HepG2 (cell line): ENCODE measurements at regions not wholly inside any gene's neighbourhood (a gene's known extent, or its start where the extent isn't known, plus 50 kb on each side); places are given as distances from the start of the nearest gene placed in this dataset.

Source experiments
- ATAC-seq: fragments of 200-7000 bp; cut with Tn5 transposase; 3 replicates; pipeline ENCODE4 v1.9.1; 2020; ENCODE audit warnings: mild to moderate bottlenecking, moderate library complexity
- BruUV-seq: library from RNA; stranded (reverse); fragments of 400-500 nt; replicated peaks from 2 replicates; lab custom pipeline; 2021; lab: Mats Ljungman, UMichigan
- CTCF ChIA-PET: fragments of 300-600 bp; formaldehyde crosslinking; extraction: SDS; loops from one replicate; lab custom pipeline; 2021; ENCODE audit warnings: low total read pairs, inconsistent platforms, low intra/inter-chr PET ratio; lab: Yijun Ruan, JAX
- POLR2A ChIA-PET: fragments of 350-600 bp; sonication (Branson Sonifier 250); formaldehyde crosslinking; loops from one replicate; lab custom pipeline; 2020; ENCODE audit warnings: antibody characterized with exemption, inconsistent platforms; lab: Yijun Ruan, JAX
- DNase-seq: peaks from one replicate; pipeline ENCODE4 v3.0.0-alpha.2; 2015; ENCODE audit warnings: low spot score
- FAIRE-seq: peaks from 3 replicates; lab custom pipeline; 2011; peaks lifted over from hg19 to GRCh38; lab: Jason Lieb, UNC
- H2AFZ ChIP-seq: one replicate; pipeline ENCODE4 v1.6.1; 2011; ENCODE audit warnings: low read length, inconsistent platforms
- H3K27ac ChIP-seq: fragments of 300-600 bp; 3 replicates; pipeline ENCODE4 v1.8.0; 2011; ENCODE audit warnings: mixed run types, mild to moderate bottlenecking, mixed read lengths, low read length, inconsistent platforms; ENCODE audit not compliant: insufficient read depth; ENCODE audit errors: extremely low read length
- H3K27me3 ChIP-seq, 2 experiments: fragments of 200-600 bp in 1 of 2; 2 replicates in 1 of 2; 3 replicates in 1 of 2; pipeline versions ENCODE4 v1.6.0 to v1.8.0; 2011; ENCODE audit warnings: low read length in 2 of 2, mild to moderate bottlenecking in 2 of 2, moderate library complexity in 2 of 2, inconsistent platforms in 1 of 2; ENCODE audit not compliant: insufficient read depth in 2 of 2, control insufficient read depth in 1 of 2
- H3K36me3 ChIP-seq, 2 experiments: fragments of 200-600 bp in 1 of 2; replicated peaks in 1 of 2; 2 replicates in 1 of 2; 3 replicates in 1 of 2; pipeline versions ENCODE4 v1.5.1 to v1.8.0; 2011; ENCODE audit warnings: low read length in 2 of 2, inconsistent platforms in 1 of 2; ENCODE audit not compliant: insufficient read depth in 2 of 2, control insufficient read depth in 1 of 2
- H3K4me1 ChIP-seq: 2 replicates; pipeline ENCODE4 v1.5.1; 2012; ENCODE audit warnings: low read length, inconsistent platforms; ENCODE audit not compliant: insufficient read depth
- H3K4me2 ChIP-seq: 2 replicates; pipeline ENCODE4 v1.6.0; 2011; ENCODE audit warnings: low read depth, low read length, inconsistent platforms
- H3K4me3 ChIP-seq, 3 experiments: fragments of 200-600 bp in 1 of 3; sonication (generic), shearing (Covaris generic) in 1 of 3; replicated peaks in 1 of 3; 2 replicates each; pipeline ENCODE4 v1.5.1; 2011 to 2016; ENCODE audit warnings: low read length in 3 of 3, inconsistent platforms in 2 of 3, low read depth in 2 of 3, mild to moderate bottlenecking in 2 of 3, control low read depth in 1 of 3, mixed read lengths in 1 of 3; ENCODE audit not compliant: insufficient read depth in 1 of 3
- H3K79me2 ChIP-seq: one replicate; pipeline ENCODE4 v1.6.1; 2011; ENCODE audit warnings: low read length, inconsistent platforms; ENCODE audit not compliant: insufficient read depth
- H3K9ac ChIP-seq: 2 replicates; pipeline ENCODE4 v1.6.0; 2011; ENCODE audit warnings: mild to moderate bottlenecking, low read depth, low read length, inconsistent platforms; ENCODE audit not compliant: insufficient read depth
- H3K9me3 ChIP-seq: 2 replicates; pipeline ENCODE4 v1.5.1; 2012; ENCODE audit warnings: mild to moderate bottlenecking, low read length
- H4K20me1 ChIP-seq: 2 replicates; pipeline ENCODE4 v1.6.0; 2011; ENCODE audit warnings: inconsistent platforms, mild to moderate bottlenecking, low read length, moderate library complexity; ENCODE audit not compliant: insufficient read depth
- ATF1 ChIP-seq: IDR thresholded peaks from 2 replicates; pipeline ENCODE4 v1.6.1; 2016; ENCODE audit warnings: mild to moderate bottlenecking, control low read depth
- CENPX ChIP-seq: sonication (generic); formaldehyde crosslinking; IDR thresholded peaks from 2 replicates; pipeline ENCODE4 v1.9.0; 2021; ENCODE audit warnings: mild to moderate bottlenecking, missing genetic modification reagents, moderate library complexity
- MAZ ChIP-seq, 2 experiments: sonication (generic) in 1 of 2; formaldehyde crosslinking in 1 of 2; IDR thresholded peaks; 2 replicates each; pipeline versions ENCODE4 v1.5.0 to v1.6.1; 2012 to 2020; ENCODE audit warnings: low read depth in 2 of 2, mild to moderate bottlenecking in 2 of 2, borderline replicate concordance in 1 of 2, improper control_type of control experiment in 1 of 2, low read length in 1 of 2, missing genetic modification reagents in 1 of 2, moderate library complexity in 1 of 2
- MED8 ChIP-seq: sonication (generic); formaldehyde crosslinking; IDR thresholded peaks from 2 replicates; pipeline ENCODE4 v1.8.1; 2023; ENCODE audit warnings: mild to moderate bottlenecking, missing genetic modification reagents; ENCODE audit not compliant: insufficient replicate concordance
- TMF1 ChIP-seq: sonication (generic); formaldehyde crosslinking; IDR thresholded peaks from 2 replicates; pipeline ENCODE4 v1.8.1; 2022; ENCODE audit warnings: low read depth, missing genetic modification reagents
- ZNF138 ChIP-seq: sonication (generic); formaldehyde crosslinking; IDR thresholded peaks from 2 replicates; pipeline ENCODE4 v1.5.0; 2020; ENCODE audit warnings: mild to moderate bottlenecking, low read depth, missing genetic modification reagents
- WGBS: methylation state at CpG from one replicate; pipeline ENCODE4 v1.1.6; 2017; ENCODE audit warnings: low lambda C conversion rate; 5-methylcytosine and 5-hydroxymethylcytosine counted together
- in situ Hi-C: cut with HindIII; loops from 2 replicates; pipeline ENCODE4 v1.10.0; 2017; ENCODE audit warnings: low pct_unique_long_range_greater_than_20kb; ENCODE audit not compliant: extremely low pct_ligation_motif_present
- intact Hi-C: fragments of 100-400 bp; cut with micrococcal nuclease; formaldehyde crosslinking; loops from one replicate; pipeline ENCODE4 v1.10.0; 2022; ENCODE audit not compliant: unreplicated experiment
- TF ChIP-seq, protein P1 (sequence below): sonication (generic); formaldehyde crosslinking; IDR thresholded peaks from 2 replicates; pipeline ENCODE4 v1.4.0; 2020; ENCODE audit warnings: missing genetic modification reagents, mild to moderate bottlenecking, borderline replicate concordance
- TF ChIP-seq, protein P2 (sequence below): IDR thresholded peaks from 2 replicates; pipeline ENCODE4 v1.6.1; 2016; ENCODE audit warnings: missing biosample characterization, missing genetic modification reagents, low read depth

- no peak overlapping the region for H3K27ac ChIP-seq
- H3K4me2 ChIP-seq, result no peak overlapping the region
- intact Hi-C loops (no loop called here), in situ Hi-C loops (no loop called here)
- BruUV-seq, result no TSS peak
- POLR2A ChIA-PET, result no interaction called here
- DNase-seq, result no peak
- no peaks in the 10 kb centered on the region for H3K9me3 ChIP-seq
- no peak for FAIRE-seq
- H3K27me3 ChIP-seq, result peaks cover 7 to 49% of the 10 kb centered on the region in 2 experiments
- H4K20me1 ChIP-seq, result no peaks in the 10 kb centered on the region
- no peak overlapping the region for H3K9ac ChIP-seq
- H2AFZ ChIP-seq, result no peak overlapping the region
- TF ChIP-seq, protein P1, sequence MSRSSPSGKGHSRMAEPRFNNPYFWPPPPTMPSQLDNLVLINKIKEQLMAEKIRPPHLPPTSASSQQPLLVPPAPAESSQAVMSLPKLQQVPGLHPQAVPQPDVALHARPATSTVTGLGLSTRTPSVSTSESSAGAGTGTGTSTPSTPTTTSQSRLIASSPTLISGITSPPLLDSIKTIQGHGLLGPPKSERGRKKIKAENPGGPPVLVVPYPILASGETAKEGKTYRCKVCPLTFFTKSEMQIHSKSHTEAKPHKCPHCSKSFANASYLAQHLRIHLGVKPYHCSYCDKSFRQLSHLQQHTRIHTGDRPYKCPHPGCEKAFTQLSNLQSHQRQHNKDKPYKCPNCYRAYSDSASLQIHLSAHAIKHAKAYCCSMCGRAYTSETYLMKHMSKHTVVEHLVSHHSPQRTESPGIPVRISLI, result no peak
- TF ChIP-seq CENPX (CRISPR knock-in tag), result no peak
- no peak for TF ChIP-seq ZNF138
- TF ChIP-seq MAZ (IDR thresholded peaks at IDR 0.05; ENCODE audit: borderline replicate concordance, low read depth, low read length), result no peak
- TF ChIP-seq MAZ (CRISPR knock-in tag; IDR thresholded peaks at IDR 0.05; ENCODE audit: low read depth), result no peak
- TF ChIP-seq MED8, result no peak
- no peak for TF ChIP-seq TMF1 (CRISPR knock-in tag)
- TF ChIP-seq, protein P2, sequence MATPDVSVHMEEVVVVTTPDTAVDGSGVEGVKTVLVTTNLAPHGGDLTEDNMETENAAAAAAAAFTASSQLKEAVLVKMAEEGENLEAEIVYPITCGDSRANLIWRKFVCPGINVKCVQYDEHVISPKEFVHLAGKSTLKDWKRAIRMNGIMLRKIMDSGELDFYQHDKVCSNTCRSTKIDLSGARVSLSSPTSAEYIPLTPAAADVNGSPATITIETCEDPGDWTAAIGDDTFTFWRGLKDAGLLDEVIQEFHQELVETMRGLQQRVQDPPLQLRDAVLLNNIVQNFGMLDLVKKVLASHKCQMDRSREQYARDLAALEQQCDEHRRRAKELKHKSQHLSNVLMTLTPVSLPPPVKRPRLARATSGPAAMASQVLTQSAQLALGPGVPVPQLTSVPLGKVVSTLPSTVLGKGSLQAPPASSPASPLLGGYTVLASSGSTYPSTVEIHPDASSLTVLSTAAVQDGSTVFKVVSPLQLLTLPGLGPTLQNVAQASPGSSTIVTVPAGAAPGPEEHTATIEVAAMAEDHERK (CRISPR knock-in tag), result no peak
- TF ChIP-seq ATF1 (CRISPR knock-in tag), result no peak
- no peak for ATAC-seq
- no peaks in the 10 kb centered on the region for H3K79me2 ChIP-seq
- 28% methylated on average over 11 of the region's 15 CpGs for WGBS
- no peak overlapping the region for H3K4me3 ChIP-seq
- CTCF ChIA-PET, result no interaction called here
- H3K4me1 ChIP-seq, result no peaks in the 10 kb centered on the region
- no peaks in the 10 kb centered on the region for H3K36me3 ChIP-seq
These were observed 76.1 kb upstream of the ADAMTS2 start for GRCh38 chr5:179421144-179421901.
